ENCODE measurements at regions not wholly inside any gene's neighbourhood (a gene's known extent, or its start where the extent isn't known, plus 50 kb on each side); places are given as distances from the start of the nearest gene placed in this dataset.
A peak's percentile ranks its signal among the peaks of the same experiment; 100 is the strongest.
"Not testable (repeated sequence)": the region's sequence is repeated elsewhere in the genome, so short reads cannot be mapped to it uniquely, and the experiment has no call there.

- peaks cover 0 to 18% (median 7%) of the 10 kb centered on the region in 3 donors for H3K4me1 ChIP-seq
- TF ChIP-seq CTCF (IDR thresholded peaks at IDR 0.05) (no peak), POLR2A (IDR thresholded peaks at IDR 0.05) (no peak), POLR2AphosphoS5 (IDR thresholded peaks at IDR 0.05) (no peak), EP300 (IDR thresholded peaks at IDR 0.05) (no peak)
- H3K27ac ChIP-seq: no peak overlapping the region
- H3K36me3 ChIP-seq: no peaks in the 10 kb centered on the region
- no peak for ATAC-seq
- WGBS, 2 donors (ENCODE audit: low coverage in 1 of 2): 81 to 91% methylated on average over 7 of the region's 7 CpGs
- H3K27me3 ChIP-seq: no peaks in the 10 kb centered on the region
- H3K4me3 ChIP-seq: no peak overlapping the region
- H3K9me3 ChIP-seq: no peaks in the 10 kb centered on the region
Measured at GRCh38 chr17:64729201-64729600, 67.1 kb upstream of the SMURF2 start.

- no peak overlapping the region for H3K27ac ChIP-seq
- H3K4me3 ChIP-seq: no peak overlapping the region
- ATAC-seq: peak; percentile 26
- 82% methylated on average over 6 of the region's 8 CpGs; no CpG with 5 or more reads in 1 of the 2 donors for WGBS, 2 donors (ENCODE audit: low coverage in 1 of 2)
- no peaks in the 10 kb centered on the region for H3K9me3 ChIP-seq
- H3K4me1 ChIP-seq: peaks cover 0 to 24% (median 10%) of the 10 kb centered on the region in 3 donors
- TF ChIP-seq POLR2A (IDR thresholded peaks at IDR 0.05): no peak
- no peak for TF ChIP-seq POLR2AphosphoS5 (IDR thresholded peaks at IDR 0.05)
- no peak for TF ChIP-seq CTCF (IDR thresholded peaks at IDR 0.05)
- TF ChIP-seq EP300 (IDR thresholded peaks at IDR 0.05): no peak
- no peaks in the 10 kb centered on the region for H3K36me3 ChIP-seq
- no peaks in the 10 kb centered on the region for H3K27me3 ChIP-seq
Measured at GRCh38 chr17:64728041-64728695, 66.1 kb upstream of the SMURF2 start.

GRCh38 chr17:64726025-64726424 lies 63.9 kb upstream of the SMURF2 start:
- not testable (repeated sequence) for H3K27ac ChIP-seq, ATAC-seq, H3K27me3 ChIP-seq, H3K4me3 ChIP-seq, H3K36me3 ChIP-seq, H3K9me3 ChIP-seq
- H3K4me1 ChIP-seq: peaks cover 0 to 11% (median 8%) of the 10 kb centered on the region in 3 donors
- WGBS, 2 donors (ENCODE audit: low coverage in 1 of 2): 90 to 100% methylated on average over 4 to 5 of the region's 5 CpGs

GRCh38 chr17:64724246-64724645 lies 62.1 kb upstream of the SMURF2 start:
- H3K27ac ChIP-seq: peak overlapping the region in 3 of 4 donors; percentile 24 to 53 (median 50)
- peak; percentile 81 for ATAC-seq
- H3K4me3 ChIP-seq, H3K9me3 ChIP-seq, H3K36me3 ChIP-seq, H3K27me3 ChIP-seq: not testable (repeated sequence)
- peak; percentile 58 for TF ChIP-seq POLR2AphosphoS5 (IDR thresholded peaks at IDR 0.05)
- WGBS, 2 donors (ENCODE audit: low coverage in 1 of 2): 2 to 10% methylated on average over 2 to 8 of the region's 8 CpGs
- peaks cover 0 to 14% (median 8%) of the 10 kb centered on the region in 3 donors for H3K4me1 ChIP-seq

- Histone ChIP-seq H3K4me3 (no peak overlapping the region), H3K36me3 (no peaks in the 10 kb centered on the region), H3K27ac (peak overlapping the region in 2 of 4 donors; percentile 24 to 50), H3K4me1 (peaks cover 0 to 14% (median 8%) of the 10 kb centered on the region in 3 donors), H3K9me3 (no peaks in the 10 kb centered on the region), H3K27me3 (no peaks in the 10 kb centered on the region)
- ATAC-seq: no peak
- WGBS, 2 donors (ENCODE audit: low coverage in 1 of 2): 79% methylated on average over 2 of the region's 2 CpGs; no CpG with 5 or more reads in 1 of the 2 donors
- TF ChIP-seq POLR2AphosphoS5 (IDR thresholded peaks at IDR 0.05) (no peak), POLR2A (IDR thresholded peaks at IDR 0.05) (no peak), EP300 (IDR thresholded peaks at IDR 0.05) (no peak), CTCF (IDR thresholded peaks at IDR 0.05) (no peak)
Measured at GRCh38 chr17:64723781-64724180, 61.7 kb upstream of the SMURF2 start.

- H3K4me1 ChIP-seq: peaks cover 0 to 14% (median 8%) of the 10 kb centered on the region in 3 donors
- not testable (repeated sequence) for H3K4me3 ChIP-seq, ATAC-seq, H3K36me3 ChIP-seq, H3K9me3 ChIP-seq, H3K27me3 ChIP-seq, H3K27ac ChIP-seq
- WGBS, 2 donors (ENCODE audit: low coverage in 1 of 2): 90 to 100% methylated on average over 1 of the region's 1 CpG
Measured at GRCh38 chr17:64721556-64721955, 59.4 kb upstream of the SMURF2 start.

GRCh38 chr17:64720253-64720652 lies 58.1 kb upstream of the SMURF2 start:
- 54% methylated on average over 6 of the region's 6 CpGs; no CpG with 5 or more reads in 1 of the 2 donors for WGBS, 2 donors (ENCODE audit: low coverage in 1 of 2)
- H3K36me3 ChIP-seq, H3K27me3 ChIP-seq, H3K4me3 ChIP-seq, H3K27ac ChIP-seq, ATAC-seq, H3K9me3 ChIP-seq: not testable (repeated sequence)
- H3K4me1 ChIP-seq: peaks cover 0 to 14% (median 8%) of the 10 kb centered on the region in 3 donors

- ATAC-seq, H3K9me3 ChIP-seq, H3K36me3 ChIP-seq, H3K27ac ChIP-seq, H3K4me3 ChIP-seq, H3K27me3 ChIP-seq: not testable (repeated sequence)
- 95 to 96% methylated on average over 3 to 4 of the region's 4 CpGs for WGBS, 2 donors (ENCODE audit: low coverage in 1 of 2)
- peaks cover 0 to 11% (median 7%) of the 10 kb centered on the region in 3 donors for H3K4me1 ChIP-seq
Measured at GRCh38 chr17:64719517-64719916, 57.4 kb upstream of the SMURF2 start.

GRCh38 chr17:64718816-64719215 lies 56.7 kb upstream of the SMURF2 start:
- 95 to 100% methylated on average over 2 to 4 of the region's 6 CpGs for WGBS, 2 donors (ENCODE audit: low coverage in 1 of 2)
- H3K27me3 ChIP-seq: not testable (repeated sequence)

More at GRCh38 chr17:64718816-64719215, 56.7 kb upstream of the SMURF2 start:
- not testable (repeated sequence) for ATAC-seq, H3K27ac ChIP-seq, H3K36me3 ChIP-seq, H3K9me3 ChIP-seq, H3K4me1 ChIP-seq, H3K4me3 ChIP-seq

Measured in gastroesophageal sphincter (tissue), 4 donors.